Activated naive CD4-positive, alpha-beta T cell treated with anti-CD3 and anti-CD28 coated beads, Interleukin-2, amount 50 U/mL, for 16 hours (primary cell): ENCODE measurements at regions not wholly inside any gene's neighbourhood (a gene's known extent, or its start where the extent isn't known, plus 50 kb on each side); places are given as distances from the start of the nearest gene placed in this dataset.
A peak's percentile ranks its signal among the peaks of the same experiment; 100 is the strongest.

Source experiments
- DNase-seq: peaks from one replicate; pipeline ENCODE4 v3.0.0-alpha.2; 2020

- DNase-seq = no peak
Measured at GRCh38 chr21:17976691-17977090, 157.5 kb upstream of the C21orf91 start.

DNA sequence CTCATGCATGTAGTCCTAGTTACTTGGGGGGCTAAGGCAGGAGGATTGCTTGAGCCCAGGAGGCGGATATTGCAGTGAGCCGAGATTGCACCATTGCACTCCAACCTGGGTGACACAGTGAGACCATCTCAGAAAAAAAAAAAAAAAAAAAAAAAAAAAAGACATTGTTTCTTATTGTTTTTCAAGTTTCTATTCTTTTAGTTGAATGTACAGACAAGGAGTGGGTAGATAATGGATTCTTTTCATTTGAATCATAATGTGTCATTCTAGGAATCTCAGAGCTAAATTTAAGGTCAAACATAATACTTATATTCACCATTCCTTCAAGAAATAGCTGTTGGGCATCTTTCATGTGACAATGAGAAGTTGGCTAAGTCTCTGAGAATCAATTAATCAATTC, 157.0 kb upstream of the C21orf91 start:
- DNase-seq = no peak

- no peak for DNase-seq
Measured at GRCh38 chr21:17967319-17967718, 148.2 kb upstream of the C21orf91 start.

GRCh38 chr21:17964716-17965115, 145.6 kb upstream of the C21orf91 start:
- no peak for DNase-seq

DNA sequence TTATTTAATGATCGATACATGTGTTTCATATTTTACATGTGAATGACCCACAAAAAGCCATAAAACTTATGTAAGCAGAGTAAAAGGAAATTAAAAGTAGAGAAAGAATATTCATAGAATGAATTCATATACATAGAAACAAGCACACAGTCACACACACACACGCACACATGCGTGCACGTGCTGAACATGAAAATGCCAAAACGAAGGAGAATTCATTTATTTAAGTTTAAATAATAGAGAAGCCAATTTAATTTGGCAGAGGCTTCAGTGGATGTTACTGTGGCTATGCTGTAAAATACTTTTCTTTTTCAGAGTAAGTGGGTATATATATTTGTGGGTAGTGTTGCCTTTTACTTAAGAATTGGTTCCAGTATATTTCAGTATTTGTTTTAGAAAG, 145.0 kb upstream of the C21orf91 start:
- DNase-seq = no peak

DNA sequence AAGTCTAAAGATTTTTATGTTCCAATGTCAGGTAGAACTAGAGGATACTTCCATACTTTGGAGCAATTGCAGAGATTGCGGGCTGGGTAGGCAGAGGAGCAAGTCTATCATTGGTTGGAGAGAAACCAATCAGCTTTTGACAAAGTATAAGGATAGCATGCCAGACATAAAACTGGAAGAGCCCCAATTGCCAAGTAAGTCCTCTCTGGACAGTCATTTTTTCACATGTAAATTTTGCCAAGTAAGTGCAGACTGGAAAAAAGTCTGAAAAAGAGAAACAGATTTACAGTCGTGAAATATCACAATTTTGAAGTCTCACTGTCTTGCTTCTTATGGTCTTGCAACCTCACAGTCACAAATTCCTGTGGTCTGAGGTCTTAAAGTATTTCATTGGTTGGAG, 131.4 kb upstream of the C21orf91 start:
- no peak for DNase-seq

DNA sequence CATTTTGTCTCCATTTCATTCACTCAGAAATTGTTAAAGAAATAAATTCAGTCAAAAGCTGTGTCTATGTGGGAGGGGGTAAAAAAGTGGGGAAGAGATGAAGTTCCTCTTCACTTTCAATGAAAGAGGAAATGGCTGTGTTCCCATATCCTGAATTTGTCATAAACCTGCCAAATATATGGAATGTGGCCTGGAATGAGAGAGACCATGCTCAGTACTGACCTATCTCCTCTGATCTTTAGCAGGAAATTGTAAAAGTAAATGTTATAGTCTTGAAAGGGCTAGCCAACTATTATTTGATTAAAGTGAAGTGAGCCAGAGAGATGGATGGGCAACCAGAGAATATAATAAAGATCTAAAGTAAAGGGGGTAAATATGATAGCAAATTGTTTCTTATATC, 130.3 kb upstream of the C21orf91 start:
- DNase-seq = no peak

- DNase-seq = no peak
Measured at GRCh38 chr21:17947531-17947930, 128.4 kb upstream of the C21orf91 start.

- DNase-seq = no peak
Measured at GRCh38 chr21:17931080-17931479, 111.9 kb upstream of the C21orf91 start.

DNA sequence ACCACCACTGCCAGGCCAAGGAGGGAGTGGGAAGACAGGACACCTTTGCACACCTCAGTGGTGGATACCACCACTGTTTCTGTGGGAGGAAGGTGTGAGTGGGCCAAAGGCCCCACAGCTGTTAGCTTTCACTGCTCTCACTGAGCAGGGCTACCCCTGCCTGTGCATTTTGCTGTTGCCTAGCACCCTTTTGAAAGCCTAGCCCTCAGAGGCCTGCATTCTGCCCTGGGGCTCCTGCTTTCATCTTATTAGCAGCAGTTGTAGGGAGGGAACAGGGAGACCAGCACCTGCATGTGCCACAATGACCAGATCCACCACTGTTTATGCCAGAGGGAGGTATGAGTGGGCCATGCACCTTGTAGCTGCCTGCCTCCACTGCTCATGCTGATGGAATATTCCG, 110.9 kb upstream of the C21orf91 start:
- DNase-seq = no peak

- DNase-seq = no peak
Measured at GRCh38 chr21:17929510-17929909, 110.4 kb upstream of the C21orf91 start.

DNA sequence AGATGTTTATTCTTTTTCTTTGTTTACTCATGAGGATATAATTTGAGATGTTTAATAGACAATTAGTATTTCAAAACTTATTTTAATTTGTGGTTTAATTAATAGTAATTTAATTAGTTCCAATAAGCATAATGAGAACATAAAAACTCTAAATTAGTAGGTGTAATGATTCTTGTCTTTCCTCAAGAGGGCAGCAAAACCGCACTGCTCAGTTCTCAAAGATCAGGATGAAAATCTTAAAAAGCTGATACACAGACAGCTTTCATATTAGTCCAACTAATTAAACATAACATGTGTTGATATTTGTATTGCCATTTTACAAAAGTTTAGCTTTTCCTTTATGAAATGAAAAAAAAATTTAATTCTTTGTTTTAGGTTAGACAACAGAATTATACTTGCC, 106.7 kb upstream of the C21orf91 start:
- DNase-seq = no peak

DNA sequence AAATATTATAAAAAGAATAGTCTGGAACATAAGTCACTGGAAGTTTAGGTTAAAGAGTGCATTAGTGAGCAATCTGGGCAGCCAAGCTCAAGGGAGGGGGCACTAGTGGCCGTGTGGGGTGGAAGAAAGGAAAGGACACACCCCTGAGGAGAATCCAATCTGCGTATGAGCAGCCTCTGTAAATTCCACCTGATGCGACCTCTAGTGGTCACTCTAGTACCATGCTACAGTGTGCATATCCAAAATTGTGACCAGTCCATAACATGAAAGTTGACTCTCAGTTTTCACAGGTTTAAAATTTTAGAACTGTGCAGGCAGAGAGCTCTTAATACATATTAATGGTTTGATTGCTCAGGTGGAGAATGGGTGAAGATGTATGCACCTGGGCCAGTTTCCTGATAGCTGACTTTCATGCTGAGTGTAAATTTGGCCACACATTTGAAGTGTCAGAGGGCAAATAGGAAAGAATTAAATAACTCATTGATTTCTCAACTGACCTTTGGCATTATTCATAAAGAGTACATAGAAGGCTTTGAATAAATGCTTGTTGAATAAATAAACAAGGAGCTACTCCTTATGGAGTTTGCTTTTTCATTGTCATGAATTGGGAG, 105.9 kb upstream of the C21orf91 start:
- peak; percentile 36 for DNase-seq

DNA sequence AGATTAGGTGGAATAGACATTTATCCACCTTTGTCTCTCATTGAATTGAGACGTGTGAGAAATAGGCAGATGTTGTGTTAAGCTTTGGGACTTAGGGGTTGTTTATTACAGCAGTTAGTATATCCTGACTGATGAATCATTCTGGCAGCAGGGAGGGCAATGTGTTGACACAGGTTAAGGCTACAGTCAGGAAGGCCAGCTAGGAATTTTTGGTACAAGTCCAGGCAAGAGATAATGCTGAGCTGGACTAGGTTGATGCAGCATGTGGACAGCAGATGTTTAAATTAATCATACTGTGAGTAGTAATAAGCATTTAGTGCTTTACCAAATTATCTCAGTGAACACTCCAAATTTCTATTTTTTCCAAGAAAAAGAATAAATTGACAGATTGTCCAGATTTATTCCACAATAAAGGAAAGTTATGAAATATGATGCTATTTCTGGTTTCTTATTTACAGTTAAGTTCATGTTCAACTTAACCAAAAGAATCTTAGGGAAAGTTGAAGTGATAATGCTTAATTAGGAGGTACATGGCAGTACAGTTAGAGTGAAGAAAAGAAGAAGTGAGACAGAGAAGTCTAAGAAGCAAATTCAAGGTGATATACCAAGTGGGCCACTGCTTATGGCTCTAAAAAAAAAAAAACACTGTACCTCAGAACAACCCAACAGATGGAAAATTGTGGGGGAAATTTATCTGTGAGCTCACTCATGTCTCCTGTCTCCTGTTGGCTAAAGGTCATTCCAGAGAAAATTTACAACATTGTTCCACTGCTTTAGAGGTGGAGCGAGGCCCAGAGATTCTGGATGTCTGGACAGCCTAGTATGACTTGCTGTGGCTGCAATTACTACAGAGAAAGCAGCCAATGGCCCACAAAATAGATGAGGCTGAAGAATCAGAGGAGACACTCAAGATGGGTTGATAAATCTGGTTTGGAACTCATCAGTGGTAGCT, 102.7 kb upstream of the C21orf91 start:
- no peak for DNase-seq

- DNase-seq = no peak
Measured at GRCh38 chr21:17915976-17916375, 96.8 kb upstream of the C21orf91 start.

DNA sequence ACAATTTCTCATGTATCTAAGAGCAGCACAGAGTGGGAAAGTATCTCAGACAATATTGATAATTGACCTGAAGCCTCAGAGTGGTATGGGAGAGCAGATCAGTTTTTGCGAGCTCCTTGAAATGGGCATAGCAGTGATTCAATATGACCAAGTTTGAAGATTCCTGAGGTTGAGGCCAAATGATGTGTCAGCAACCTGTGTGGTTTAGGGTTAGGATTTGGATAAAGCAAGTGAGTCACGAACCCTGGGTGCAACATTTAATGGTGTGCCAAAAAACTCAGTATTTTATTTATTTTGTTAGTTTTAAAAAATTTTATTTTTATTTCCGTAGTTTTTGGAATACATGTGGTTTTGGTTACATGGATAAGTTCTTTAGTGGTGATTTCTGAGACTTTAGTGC, 92.5 kb upstream of the C21orf91 start:
- no peak for DNase-seq

DNA sequence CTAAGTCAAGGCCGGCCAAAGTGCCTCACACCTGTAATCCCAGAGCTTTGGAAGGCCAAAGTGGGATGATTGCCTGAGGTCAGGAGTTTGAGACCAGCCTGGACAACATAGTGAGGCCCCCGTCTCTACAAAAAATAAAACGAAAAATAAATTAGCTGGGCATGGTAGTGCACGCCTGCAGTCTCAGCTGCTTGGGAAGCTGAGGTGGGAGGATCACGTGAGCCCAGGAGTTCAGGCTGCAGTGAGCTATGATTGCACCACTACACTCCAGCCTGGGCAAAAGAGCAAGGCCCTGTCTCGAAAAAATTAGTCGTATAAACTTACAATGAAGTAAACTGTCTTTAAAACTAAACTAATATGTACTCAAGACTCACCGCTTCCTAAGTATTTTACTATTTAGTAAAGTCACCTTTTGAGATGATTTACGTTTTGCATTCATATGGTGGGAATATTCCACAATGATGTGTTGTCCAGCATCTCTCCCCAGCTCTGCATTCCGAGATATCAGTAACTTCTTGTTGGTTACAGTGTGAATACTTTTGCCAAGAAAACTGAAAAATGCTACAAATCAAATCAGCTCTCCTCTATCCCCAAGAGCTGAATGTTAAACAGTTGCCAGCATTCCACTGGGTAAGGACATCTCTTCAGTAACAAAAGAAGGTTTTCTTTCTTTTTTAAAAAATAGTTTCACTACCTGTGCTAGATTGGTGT, 84.9 kb upstream of the C21orf91 start:
- no peak for DNase-seq

- no peak for DNase-seq
Measured at GRCh38 chr21:17903029-17903806, 84.1 kb upstream of the C21orf91 start.

DNA sequence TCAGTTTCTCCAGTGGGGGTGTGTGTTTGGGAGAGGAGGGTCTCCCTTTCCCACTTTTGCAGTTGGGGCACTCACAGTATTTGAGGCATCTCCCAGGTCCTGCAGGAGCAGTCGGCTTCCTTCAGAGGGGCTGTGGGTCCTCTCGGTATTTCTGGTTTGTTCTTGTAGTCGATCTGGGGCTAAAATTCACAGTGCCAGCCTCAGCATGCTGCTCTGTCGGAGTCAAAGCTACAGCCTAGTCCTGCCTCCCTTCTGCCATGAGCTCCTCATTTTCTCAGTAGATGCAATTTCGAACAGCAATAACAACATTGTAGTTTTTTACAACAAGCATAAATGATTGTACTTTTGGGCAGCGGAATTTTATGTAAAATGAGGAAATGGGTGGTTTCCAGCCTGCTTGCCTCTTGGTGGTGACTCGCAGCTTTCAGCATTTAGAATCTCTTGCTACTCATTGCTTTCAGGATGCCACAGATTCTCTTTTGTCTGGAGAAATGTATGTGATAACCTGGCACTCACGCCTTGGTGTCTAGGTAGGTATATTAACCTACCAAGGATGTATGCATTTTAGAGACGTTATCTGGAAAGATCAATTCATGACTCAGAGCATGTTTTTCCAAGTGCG, 82.4 kb upstream of the C21orf91 start:
- DNase-seq = no peak

DNA sequence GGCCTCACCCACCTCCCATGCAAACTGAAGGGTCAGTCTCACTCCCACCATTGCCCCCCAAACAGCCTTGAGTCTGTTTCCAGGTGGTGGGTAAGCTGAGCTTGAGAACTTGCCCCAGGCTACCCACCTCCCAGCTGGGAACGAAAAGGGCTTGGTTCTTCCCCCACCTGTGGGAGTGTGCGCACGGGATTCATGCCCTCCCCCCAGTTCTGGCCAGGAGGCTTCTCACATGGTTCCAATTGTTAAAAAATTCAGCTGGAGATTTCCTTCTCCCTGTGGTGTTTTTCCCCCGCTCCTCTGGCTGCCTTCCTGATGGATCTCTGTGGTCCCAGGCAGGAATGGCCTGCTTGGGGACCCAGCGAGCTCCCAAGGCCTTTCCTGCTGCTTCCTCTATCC, 81.8 kb upstream of the C21orf91 start:
- no peak for DNase-seq

DNA sequence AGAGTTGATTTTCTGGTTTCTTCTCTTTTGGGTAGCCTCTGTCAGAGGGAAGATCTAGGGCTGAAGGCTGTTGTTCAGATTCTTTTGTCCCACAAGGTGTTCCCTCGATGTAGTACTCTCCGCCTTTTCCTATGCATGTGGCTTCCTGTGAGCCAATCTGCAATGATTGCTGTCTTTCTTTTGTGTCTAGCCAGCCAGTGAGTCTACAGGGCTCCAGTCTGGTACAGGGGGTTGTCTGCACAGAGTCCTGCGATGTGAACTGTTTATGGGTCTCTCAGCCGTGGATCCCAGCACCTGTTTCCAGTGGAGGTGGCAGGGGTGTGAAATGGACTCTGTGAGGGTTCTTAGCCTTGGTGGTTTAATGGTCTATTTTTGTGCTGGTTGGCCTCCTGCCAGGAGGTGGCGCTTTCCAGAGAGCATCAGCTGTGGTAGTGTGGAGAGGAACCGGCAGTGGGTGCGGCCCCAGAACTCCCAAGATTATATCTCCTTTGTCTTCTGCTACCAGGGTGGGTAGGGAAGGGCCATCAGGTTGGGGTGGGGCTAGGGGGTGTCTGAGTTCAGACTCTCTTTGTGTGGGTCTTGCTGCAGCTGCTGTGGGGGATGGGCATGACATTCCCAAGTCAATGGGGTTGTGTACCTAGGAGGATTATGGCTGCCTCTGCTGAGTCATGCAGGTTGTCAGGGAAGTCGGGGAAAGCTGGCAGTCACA, 81.3 kb upstream of the C21orf91 start:
- DNase-seq = no peak

DNA sequence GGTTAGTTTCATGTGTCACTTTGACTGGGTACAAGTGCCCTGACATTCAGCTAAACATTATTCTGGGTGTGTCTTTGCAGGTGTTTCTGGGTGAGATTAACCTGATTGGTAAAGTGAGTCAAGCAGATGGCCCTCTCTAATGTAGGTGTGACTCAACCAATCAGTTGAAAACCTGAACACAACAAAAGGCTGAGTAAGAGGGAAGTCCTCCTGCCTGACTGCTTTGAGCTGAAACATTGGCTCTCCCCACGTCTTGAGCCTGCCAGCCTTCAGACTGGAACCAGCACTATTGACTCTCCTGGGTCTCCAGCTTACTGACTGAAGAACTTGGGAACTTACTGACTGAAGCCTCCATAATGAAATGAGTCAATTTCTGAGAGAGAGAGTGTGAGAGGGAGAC, 70.0 kb upstream of the C21orf91 start:
- no peak for DNase-seq
